Cardiac fibroblast (primary cell): ENCODE measurements at regions not wholly inside any gene's neighbourhood (a gene's known extent, or its start where the extent isn't known, plus 50 kb on each side); places are given as distances from the start of the nearest gene placed in this dataset.

Experiments used
- DNase-seq, 2 donors: peaks; one replicate each; pipeline versions ENCODE4 v3.0.0 to v3.0.0-alpha.2; 2010; ENCODE audit warnings: low read depth in 2 of 2
- H3K4me3 ChIP-seq, 2 donors: replicated peaks in 1 of 2; 1 replicate in 1 of 2; 2 replicates in 1 of 2; pipeline ENCODE4 v1.5.1; 2011; ENCODE audit warnings: low read depth in 2 of 2, low read length in 2 of 2, mild to moderate bottlenecking in 2 of 2, moderate library complexity in 1 of 2
- TF ChIP-seq, protein P1 (sequence below): IDR thresholded peaks from one replicate; pipeline ENCODE4 v1.5.1; 2011; ENCODE audit warnings: low read depth, mild to moderate bottlenecking, low read length, inconsistent platforms

DNA sequence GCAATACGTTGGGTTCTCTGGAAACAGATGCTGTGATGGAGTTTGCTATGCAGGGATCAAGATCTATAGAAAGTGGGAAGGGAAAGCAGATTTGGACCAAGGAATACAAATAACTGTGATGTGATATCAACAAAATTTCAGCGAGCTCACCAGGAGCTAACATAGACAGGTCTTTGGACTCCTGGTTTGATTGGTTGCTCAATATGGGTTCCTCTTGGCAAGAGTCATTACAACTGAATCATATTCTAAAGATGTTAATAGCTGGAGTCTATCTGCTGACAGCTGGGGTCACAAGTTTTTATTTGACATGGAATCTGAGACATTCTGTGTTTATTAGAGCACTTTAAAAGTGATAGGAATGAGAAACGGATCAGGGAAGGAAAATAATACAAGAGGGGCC, 637.6 kb upstream of the GNPDA2 start:
- DNase-seq = no peak
- no peak overlapping the region for H3K4me3 ChIP-seq
- TF ChIP-seq, protein P1, sequence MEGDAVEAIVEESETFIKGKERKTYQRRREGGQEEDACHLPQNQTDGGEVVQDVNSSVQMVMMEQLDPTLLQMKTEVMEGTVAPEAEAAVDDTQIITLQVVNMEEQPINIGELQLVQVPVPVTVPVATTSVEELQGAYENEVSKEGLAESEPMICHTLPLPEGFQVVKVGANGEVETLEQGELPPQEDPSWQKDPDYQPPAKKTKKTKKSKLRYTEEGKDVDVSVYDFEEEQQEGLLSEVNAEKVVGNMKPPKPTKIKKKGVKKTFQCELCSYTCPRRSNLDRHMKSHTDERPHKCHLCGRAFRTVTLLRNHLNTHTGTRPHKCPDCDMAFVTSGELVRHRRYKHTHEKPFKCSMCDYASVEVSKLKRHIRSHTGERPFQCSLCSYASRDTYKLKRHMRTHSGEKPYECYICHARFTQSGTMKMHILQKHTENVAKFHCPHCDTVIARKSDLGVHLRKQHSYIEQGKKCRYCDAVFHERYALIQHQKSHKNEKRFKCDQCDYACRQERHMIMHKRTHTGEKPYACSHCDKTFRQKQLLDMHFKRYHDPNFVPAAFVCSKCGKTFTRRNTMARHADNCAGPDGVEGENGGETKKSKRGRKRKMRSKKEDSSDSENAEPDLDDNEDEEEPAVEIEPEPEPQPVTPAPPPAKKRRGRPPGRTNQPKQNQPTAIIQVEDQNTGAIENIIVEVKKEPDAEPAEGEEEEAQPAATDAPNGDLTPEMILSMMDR = no peak

DNA sequence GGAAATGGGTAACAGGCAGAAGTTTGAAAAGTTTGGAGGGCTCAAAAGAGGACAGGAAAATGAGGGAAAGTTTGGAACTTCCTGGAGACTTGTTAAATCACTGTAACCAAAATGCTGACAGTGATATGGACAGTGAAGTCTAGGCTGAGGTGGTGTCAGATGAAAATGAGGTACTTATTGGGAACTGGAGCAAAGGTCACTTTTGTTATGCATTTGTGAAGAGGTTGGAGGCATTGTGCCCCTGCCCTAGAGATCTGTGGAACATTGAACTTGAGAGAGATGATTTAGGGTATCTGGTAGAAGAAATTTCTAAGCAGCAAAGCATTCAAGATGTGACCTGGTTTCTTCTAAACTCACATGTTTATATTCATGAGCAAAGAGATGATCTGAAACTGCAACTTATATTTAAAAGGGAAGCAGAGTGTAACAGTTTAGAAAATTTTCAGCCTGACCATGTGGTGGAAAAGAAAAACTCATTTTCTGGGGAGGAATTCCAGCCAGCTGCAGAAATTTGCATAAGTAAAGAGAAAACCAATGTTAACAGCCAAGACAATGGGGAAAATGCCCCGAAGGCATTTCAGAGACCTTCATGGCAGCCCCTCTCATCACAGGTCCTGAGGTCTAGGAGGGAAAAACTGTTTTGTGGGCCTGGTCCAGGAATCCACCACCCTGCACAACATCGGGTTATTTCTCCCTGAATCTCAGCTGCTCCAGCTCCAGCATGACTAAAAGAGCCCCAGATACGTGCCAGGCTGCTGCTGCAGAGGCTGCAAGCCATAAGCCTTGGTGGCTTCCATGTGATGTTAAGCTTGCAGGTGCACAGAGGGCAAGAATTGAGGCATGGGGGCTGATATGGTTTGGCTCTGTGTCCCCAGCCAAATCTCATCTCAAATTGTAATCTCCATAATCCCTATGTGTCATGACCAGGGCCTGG, 632.5 kb upstream of the GNPDA2 start:
- TF ChIP-seq, protein P1 = no peak
- no peak overlapping the region for H3K4me3 ChIP-seq
- no peak for DNase-seq

DNA sequence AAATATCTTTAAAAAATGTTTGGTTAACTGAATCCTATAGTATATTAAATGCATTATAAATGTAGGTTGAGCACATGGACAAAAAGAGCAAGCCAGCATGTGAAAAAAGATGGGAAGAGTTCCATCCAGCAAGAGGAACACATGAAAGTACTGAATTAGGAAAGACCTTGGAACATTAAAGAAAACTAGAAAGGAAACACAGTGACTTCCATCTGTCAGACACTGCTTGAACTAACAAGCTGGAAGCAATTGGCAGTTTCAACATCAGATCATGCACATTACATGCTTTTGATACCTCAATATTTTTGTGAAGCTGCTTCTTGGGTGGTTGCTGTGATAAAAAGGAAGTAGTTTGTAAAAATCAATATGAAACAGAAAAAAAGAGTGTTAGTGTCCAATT, 626.8 kb upstream of the GNPDA2 start:
- no peak overlapping the region for H3K4me3 ChIP-seq
- TF ChIP-seq, protein P1 = no peak
- DNase-seq = no peak

DNA sequence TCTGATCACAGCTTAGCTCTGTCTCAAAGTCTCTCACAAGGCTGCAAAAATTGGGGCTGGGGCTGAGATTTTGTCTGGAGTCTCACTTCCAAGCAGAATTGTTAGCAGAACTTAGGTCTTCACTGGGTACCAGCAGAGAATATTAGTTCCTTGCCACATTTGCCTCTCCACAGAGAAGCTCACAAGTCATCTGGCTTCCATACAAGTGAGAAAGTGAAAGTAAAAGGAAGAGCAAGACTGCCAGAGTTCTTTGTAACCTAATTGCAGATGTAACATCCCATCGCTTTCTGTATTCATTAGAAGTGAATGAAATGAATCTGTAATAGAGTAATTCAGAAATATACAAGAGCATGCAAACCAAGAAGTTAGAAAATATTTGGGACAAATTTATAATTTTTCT, 624.1 kb upstream of the GNPDA2 start:
- no peak overlapping the region for H3K4me3 ChIP-seq
- TF ChIP-seq, protein P1 = no peak
- peak; percentile 8 to 49 for DNase-seq

DNA sequence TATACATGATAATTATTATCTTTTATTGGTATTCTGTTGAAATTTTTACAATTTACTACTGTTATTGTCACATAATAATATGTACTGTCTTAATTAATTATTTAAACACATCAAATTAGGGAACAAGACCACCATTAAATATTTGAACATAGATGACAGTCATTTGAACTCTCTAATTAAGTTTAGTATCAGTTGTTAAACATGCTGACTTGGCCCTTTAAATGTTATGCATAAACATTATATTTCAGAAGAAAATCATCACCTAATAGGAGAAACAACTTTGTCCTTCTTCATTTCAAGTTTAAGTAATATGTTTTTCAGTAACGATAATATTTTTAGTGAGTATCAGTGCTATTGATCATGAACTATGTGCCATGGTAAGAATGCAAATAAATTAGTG, 623.5 kb upstream of the GNPDA2 start:
- TF ChIP-seq, protein P1 = no peak
- DNase-seq = no peak
- no peak overlapping the region for H3K4me3 ChIP-seq

DNA sequence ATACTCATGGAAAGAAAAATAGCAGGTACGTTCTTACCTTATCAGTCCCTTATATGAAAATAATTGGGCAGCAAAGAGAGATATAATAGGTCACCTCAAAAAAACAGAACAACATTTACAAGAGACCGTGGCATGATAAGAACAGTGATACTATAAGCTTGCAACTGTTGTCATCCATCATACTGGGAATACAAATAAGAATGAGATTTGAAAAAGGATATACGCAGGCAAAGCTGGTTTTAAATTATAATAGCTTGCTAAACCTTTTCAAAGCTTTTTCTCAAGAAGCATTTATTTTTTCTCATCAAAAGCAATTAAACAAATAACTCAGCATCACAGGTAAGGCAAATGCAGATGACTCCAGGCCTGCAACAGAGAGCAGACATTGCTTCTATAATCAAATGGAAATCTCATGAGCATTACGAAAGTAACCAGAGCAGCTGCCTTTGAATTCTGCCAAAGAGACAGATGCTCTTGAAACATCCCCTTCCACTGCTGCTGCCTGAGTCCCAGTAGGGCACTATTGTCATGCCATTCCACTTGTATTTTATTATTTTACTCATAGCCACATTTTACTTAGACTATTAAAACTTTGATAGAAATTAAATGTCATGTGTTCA, 620.6 kb upstream of the GNPDA2 start:
- H3K4me3 ChIP-seq = no peak overlapping the region
- TF ChIP-seq, protein P1 = no peak
- no peak for DNase-seq
